Endothelial cell of umbilical vein (primary cell): ENCODE measurements at regions not wholly inside any gene's neighbourhood (a gene's known extent, or its start where the extent isn't known, plus 50 kb on each side); places are given as distances from the start of the nearest gene placed in this dataset.

Experiments used
- BruUV-seq: library from RNA; stranded (reverse); fragments of 400-500 nt; replicated peaks from 2 replicates; lab custom pipeline; 2021; lab: Mats Ljungman, UMichigan
- CTCF ChIA-PET: fragments of 300-600, 350-600 bp; sonication (Branson Sonifier 250); formaldehyde crosslinking; loops from one replicate; lab custom pipeline; 2021; ENCODE audit warnings: antibody characterized with exemption, inconsistent platforms; lab: Charles Lee
- POLR2A ChIA-PET: fragments of 300-600, 350-600 bp; sonication (Branson Sonifier 250); formaldehyde crosslinking; loops from one replicate; lab custom pipeline; 2021; ENCODE audit warnings: antibody characterized with exemption, inconsistent platforms; lab: Charles Lee
- DNase-seq: peaks from one replicate; pipeline ENCODE4 v3.0.0-alpha.2; 2011; ENCODE audit warnings: low read depth, low spot score
- FAIRE-seq: peaks from 2 replicates; lab custom pipeline; 2011; peaks lifted over from hg19 to GRCh38; lab: Jason Lieb, UNC
- H2AFZ ChIP-seq: 2 replicates; pipeline ENCODE4 v1.6.0; 2012; ENCODE audit warnings: low read depth, low read length, control low read depth, inconsistent platforms
- H3K27ac ChIP-seq: 2 replicates; pipeline ENCODE4 v1.5.1; 2011; ENCODE audit warnings: low read depth, mild to moderate bottlenecking, control low read depth, low read length, moderate library complexity; ENCODE audit not compliant: insufficient read depth
- H3K27me3 ChIP-seq, 2 experiments: 2 replicates each; pipeline versions ENCODE4 v1.6.0 to v1.6.1; 2011; ENCODE audit warnings: low read length in 2 of 2, mixed read lengths in 1 of 2; ENCODE audit not compliant: control insufficient read depth in 2 of 2, insufficient read depth in 2 of 2
- H3K36me3 ChIP-seq, 2 experiments: 2 replicates in 1 of 2; 3 replicates in 1 of 2; pipeline ENCODE4 v1.5.1; 2011; ENCODE audit warnings: low read length in 2 of 2, mild to moderate bottlenecking in 1 of 2, moderate library complexity in 1 of 2; ENCODE audit not compliant: control insufficient read depth in 2 of 2, insufficient read depth in 2 of 2; ENCODE audit errors: extremely low read depth in 1 of 2
- H3K4me1 ChIP-seq: 3 replicates; pipeline ENCODE4 v1.5.1; 2011; ENCODE audit warnings: mild to moderate bottlenecking, low read length; ENCODE audit not compliant: control insufficient read depth, insufficient read depth; ENCODE audit errors: extremely low read depth
- H3K4me2 ChIP-seq: 2 replicates; pipeline ENCODE4 v1.6.1; 2011; ENCODE audit warnings: low read length, control low read depth, mixed read lengths; ENCODE audit not compliant: insufficient read depth
- H3K4me3 ChIP-seq, 3 experiments: fragments of 200-600 bp in 1 of 3; sonication (generic), shearing (Covaris generic) in 1 of 3; replicated peaks in 1 of 3; 2 replicates each; pipeline ENCODE4 v1.5.1; 2011 to 2016; ENCODE audit warnings: control low read depth in 3 of 3, low read length in 3 of 3, mild to moderate bottlenecking in 2 of 3, inconsistent platforms in 1 of 3, low read depth in 1 of 3, moderate library complexity in 1 of 3; ENCODE audit not compliant: insufficient read depth in 1 of 3
- H3K79me2 ChIP-seq: 2 replicates; pipeline ENCODE4 v1.6.0; 2012; ENCODE audit warnings: low read length, inconsistent platforms; ENCODE audit not compliant: control insufficient read depth, insufficient read depth
- H3K9ac ChIP-seq: replicated peaks from 2 replicates; pipeline ENCODE3; 2011; ENCODE audit warnings: low read length, control low read depth; ENCODE audit not compliant: insufficient read depth; ENCODE audit errors: extremely low read depth
- H3K9me1 ChIP-seq: replicated peaks from 3 replicates; pipeline ENCODE4 v1.6.0; 2011; ENCODE audit warnings: mild to moderate bottlenecking, low read length; ENCODE audit not compliant: control insufficient read depth, insufficient read depth; ENCODE audit errors: extremely low read depth
- H3K9me3 ChIP-seq: replicated peaks from 2 replicates; pipeline ENCODE4 v1.5.1; 2012; ENCODE audit warnings: low read length, inconsistent platforms; ENCODE audit not compliant: control insufficient read depth, insufficient read depth
- H4K20me1 ChIP-seq: replicated peaks from 2 replicates; pipeline ENCODE3; 2011; ENCODE audit warnings: mild to moderate bottlenecking, low read length; ENCODE audit not compliant: control insufficient read depth, insufficient read depth; ENCODE audit errors: extremely low read depth
- CTCF ChIP-seq, 2 donors: IDR thresholded peaks; 1 replicate in 1 of 2; 2 replicates in 1 of 2; pipeline ENCODE4 v1.5.1; 2011; ENCODE audit warnings: low read length in 2 of 2, mild to moderate bottlenecking in 2 of 2, moderate library complexity in 2 of 2, control low read depth in 1 of 2, inconsistent platforms in 1 of 2, low read depth in 1 of 2; ENCODE audit not compliant: insufficient read depth in 1 of 2; ENCODE audit errors: extremely low read depth in 1 of 2
- EZH2 ChIP-seq: IDR thresholded peaks from 2 replicates; pipeline ENCODE4 v1.6.1; 2012; ENCODE audit warnings: borderline replicate concordance, low read depth, mild to moderate bottlenecking, moderate library complexity, low read length, inconsistent platforms; ENCODE audit not compliant: severe bottlenecking
- FOS ChIP-seq: IDR thresholded peaks from 2 replicates; pipeline ENCODE4 v1.6.1; 2011; ENCODE audit warnings: mild to moderate bottlenecking, low read length, moderate library complexity, borderline replicate concordance; ENCODE audit not compliant: insufficient read depth
- GATA2 ChIP-seq: IDR thresholded peaks from 2 replicates; pipeline ENCODE4 v1.7.0; 2011; ENCODE audit warnings: low read depth, mild to moderate bottlenecking, moderate library complexity, mixed read lengths, low read length; ENCODE audit not compliant: insufficient read length, insufficient read depth
- JUN ChIP-seq: IDR thresholded peaks from 2 replicates; pipeline ENCODE4 v1.6.1; 2011; ENCODE audit warnings: borderline replicate concordance, low read depth; ENCODE audit not compliant: insufficient read length, insufficient read depth
- MAX ChIP-seq: IDR thresholded peaks from 2 replicates; pipeline ENCODE4 v1.6.1; 2011; ENCODE audit not compliant: insufficient read depth, insufficient read length
- MYC ChIP-seq: IDR thresholded peaks from one replicate; pipeline ENCODE4 v1.6.1; 2011; ENCODE audit warnings: mild to moderate bottlenecking, low read depth, low read length
- POLR2A ChIP-seq: IDR thresholded peaks from 2 replicates; pipeline ENCODE4 v1.6.1; 2012; ENCODE audit warnings: low read depth, mild to moderate bottlenecking, control low read depth, low read length
- POLR2AphosphoS5 ChIP-seq: IDR thresholded peaks from 2 replicates; pipeline ENCODE4 v1.6.1; 2012; ENCODE audit warnings: low read depth, mild to moderate bottlenecking, control low read depth, low read length, moderate library complexity; ENCODE audit not compliant: insufficient read depth
- dilution Hi-C: fragments of 300-500 bp; cut with MboI; formaldehyde crosslinking; loops from one replicate; pipeline ENCODE4 v1.15.0; 2019; ENCODE audit warnings: low sequenced_read_pairs; ENCODE audit not compliant: extremely low pct_ligation_motif_present
- intact Hi-C: fragments of 100-400 bp; cut with micrococcal nuclease; formaldehyde crosslinking; loops from one replicate; pipeline ENCODE4 v1.10.0; 2022

- CTCF ChIA-PET = no interaction called here
- Histone ChIP-seq H3K9me3 (no peaks in the 10 kb centered on the region), H4K20me1 (no peaks in the 10 kb centered on the region), H3K4me2 (no peak overlapping the region), H3K9me1 (no peaks in the 10 kb centered on the region), H3K9ac (no peak overlapping the region), H3K4me1 (no peaks in the 10 kb centered on the region), H3K27me3 (no peaks in the 10 kb centered on the region), H3K79me2 (no peaks in the 10 kb centered on the region), H3K27ac (no peak overlapping the region), H2AFZ (no peak overlapping the region), H3K36me3 (no peaks in the 10 kb centered on the region), H3K4me3 (no peak overlapping the region)
- no TSS peak for BruUV-seq
- DNase-seq = peak; percentile 20
- dilution Hi-C loops (no loop called here), intact Hi-C loops (no loop called here)
- POLR2A ChIA-PET = interaction anchor here (0.6 kb wide), 1 partner anchor 273 kb away, joined by 3 read pairs; no protein-coding TSS in a partner anchor
- no peak for FAIRE-seq
- no peak for TF ChIP-seq MYC
- no peak for TF ChIP-seq EZH2
- no peak for TF ChIP-seq POLR2A
- TF ChIP-seq FOS = no peak
- TF ChIP-seq MAX = no peak
- TF ChIP-seq POLR2AphosphoS5 = no peak
- TF ChIP-seq JUN = no peak
- TF ChIP-seq CTCF (IDR thresholded peaks at IDR 0.05; ENCODE audit: extremely low read depth in 1 of 2, insufficient read depth in 1 of 2, low read depth in 1 of 2, low read length in 2 of 2) = no peak
- TF ChIP-seq GATA2 = no peak
These were observed 188.9 kb downstream of the BRD1 start for GRCh38 chr22:49638788-49639187.
